HCT116 (cell line): ENCODE measurements at regions not wholly inside any gene's neighbourhood (a gene's known extent, or its start where the extent isn't known, plus 50 kb on each side); places are given as distances from the start of the nearest gene placed in this dataset.

Experiments
- JUND ChIP-seq: IDR thresholded peaks from 2 replicates; pipeline ENCODE4 v1.6.1; 2012
- POLR2A ChIP-seq: IDR thresholded peaks from 2 replicates; pipeline ENCODE4 v1.7.0; 2011; ENCODE audit warnings: borderline replicate concordance; ENCODE audit not compliant: insufficient read depth, insufficient read length; ENCODE audit errors: extremely low read depth
- RAD21 ChIP-seq: IDR thresholded peaks from 2 replicates; pipeline ENCODE4 v1.6.1; 2012; ENCODE audit warnings: low read depth, mild to moderate bottlenecking
- TF ChIP-seq, protein P1 (sequence below): IDR thresholded peaks from 2 replicates; pipeline ENCODE4 v1.6.1; 2012

DNA sequence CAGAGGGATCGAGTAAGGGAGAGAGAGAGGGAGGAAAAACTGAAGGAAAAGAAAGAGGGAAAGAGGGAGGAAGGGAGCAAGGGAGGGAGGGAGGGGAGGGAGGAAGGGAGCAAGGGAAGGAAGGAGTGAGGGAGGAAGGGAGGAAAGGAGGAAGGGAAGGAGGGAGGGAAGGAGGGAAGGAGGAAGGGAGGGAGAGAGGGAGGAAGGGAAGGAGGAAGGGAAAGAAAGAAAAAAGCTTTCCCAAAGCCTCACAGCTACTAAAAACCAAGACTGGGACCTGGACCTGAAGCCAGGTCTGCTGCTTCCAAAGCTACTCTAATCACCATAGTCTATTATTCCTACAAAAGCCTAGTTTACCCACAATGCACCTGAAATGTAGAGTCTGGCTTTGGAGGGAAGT is 259.8 kb upstream of the WWC1 start:
- TF ChIP-seq RAD21 (no peak), JUND (no peak), POLR2A (no peak)
- TF ChIP-seq, protein P1, sequence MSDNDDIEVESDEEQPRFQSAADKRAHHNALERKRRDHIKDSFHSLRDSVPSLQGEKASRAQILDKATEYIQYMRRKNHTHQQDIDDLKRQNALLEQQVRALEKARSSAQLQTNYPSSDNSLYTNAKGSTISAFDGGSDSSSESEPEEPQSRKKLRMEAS, result no peak
